NCI-H446 treated with DMSO at 0.1 percent for 48 hours (cell line): ENCODE measurements at regions not wholly inside any gene's neighbourhood (a gene's known extent, or its start where the extent isn't known, plus 50 kb on each side); places are given as distances from the start of the nearest gene placed in this dataset.
"Not testable (repeated sequence)": the region's sequence is repeated elsewhere in the genome, so short reads cannot be mapped to it uniquely, and the experiment has no call there.

ENCODE experiments used
- DNase-seq: peaks from one replicate; lab custom pipeline; 2025; lab: John Stamatoyannopoulos, UW

- DNase-seq, result no peak
Observed at GRCh38 chr21:38112219-38112789, 144.5 kb upstream of the KCNJ15 start.

DNA sequence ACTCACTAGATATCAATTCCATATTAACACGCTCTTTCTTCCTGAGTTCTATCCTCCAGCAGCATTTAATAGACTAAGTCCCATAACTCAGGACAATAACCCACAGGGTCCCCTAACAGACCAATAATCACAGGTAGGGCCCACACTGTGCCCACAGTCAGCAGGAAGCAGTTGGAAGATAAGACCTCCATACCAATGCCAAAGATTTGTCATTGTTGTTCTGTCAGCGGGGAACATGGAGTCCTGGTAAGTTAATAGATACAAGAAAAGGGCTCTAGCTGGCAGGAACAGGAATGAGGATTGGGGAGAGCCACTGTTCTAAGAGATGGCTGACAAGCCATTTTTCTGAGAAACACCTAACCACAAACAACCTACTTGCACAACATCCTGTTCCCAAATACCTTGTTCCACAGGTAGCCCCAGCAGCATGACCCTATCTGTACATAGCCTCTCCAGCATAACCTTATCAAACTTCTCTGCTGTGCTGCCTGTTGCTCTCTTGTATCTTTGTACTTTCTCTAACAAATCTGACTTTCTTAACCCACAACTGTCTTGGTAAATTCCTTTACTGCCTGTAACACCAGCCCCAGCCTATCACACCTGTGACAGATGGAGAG, 142.0 kb upstream of the KCNJ15 start:
- DNase-seq, result no peak

DNA sequence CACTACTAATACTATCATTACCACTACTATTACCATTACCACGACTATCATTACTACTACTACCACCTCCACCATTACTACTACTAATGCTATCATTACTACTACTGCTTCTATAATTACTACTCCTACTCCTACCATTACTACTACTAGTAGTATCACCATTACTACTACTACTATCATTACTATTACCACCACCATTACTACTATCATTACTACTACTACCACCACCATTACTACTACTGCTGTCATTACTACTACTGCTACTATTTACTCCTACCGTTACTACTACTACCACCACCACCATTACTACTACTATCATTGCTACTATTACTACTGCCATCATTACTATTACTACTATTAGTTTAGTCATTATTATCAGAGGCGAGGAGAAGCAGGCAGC, 140.9 kb upstream of the KCNJ15 start:
- no peak for DNase-seq

- no peak for DNase-seq
Observed at GRCh38 chr21:38119793-38120192, 137.0 kb upstream of the KCNJ15 start.

- not testable (repeated sequence) for DNase-seq
Observed at GRCh38 chr21:38120679-38120983, 136.2 kb upstream of the KCNJ15 start.

GRCh38 chr21:38120984-38121855, 135.6 kb upstream of the KCNJ15 start:
- DNase-seq, result no peak

DNA sequence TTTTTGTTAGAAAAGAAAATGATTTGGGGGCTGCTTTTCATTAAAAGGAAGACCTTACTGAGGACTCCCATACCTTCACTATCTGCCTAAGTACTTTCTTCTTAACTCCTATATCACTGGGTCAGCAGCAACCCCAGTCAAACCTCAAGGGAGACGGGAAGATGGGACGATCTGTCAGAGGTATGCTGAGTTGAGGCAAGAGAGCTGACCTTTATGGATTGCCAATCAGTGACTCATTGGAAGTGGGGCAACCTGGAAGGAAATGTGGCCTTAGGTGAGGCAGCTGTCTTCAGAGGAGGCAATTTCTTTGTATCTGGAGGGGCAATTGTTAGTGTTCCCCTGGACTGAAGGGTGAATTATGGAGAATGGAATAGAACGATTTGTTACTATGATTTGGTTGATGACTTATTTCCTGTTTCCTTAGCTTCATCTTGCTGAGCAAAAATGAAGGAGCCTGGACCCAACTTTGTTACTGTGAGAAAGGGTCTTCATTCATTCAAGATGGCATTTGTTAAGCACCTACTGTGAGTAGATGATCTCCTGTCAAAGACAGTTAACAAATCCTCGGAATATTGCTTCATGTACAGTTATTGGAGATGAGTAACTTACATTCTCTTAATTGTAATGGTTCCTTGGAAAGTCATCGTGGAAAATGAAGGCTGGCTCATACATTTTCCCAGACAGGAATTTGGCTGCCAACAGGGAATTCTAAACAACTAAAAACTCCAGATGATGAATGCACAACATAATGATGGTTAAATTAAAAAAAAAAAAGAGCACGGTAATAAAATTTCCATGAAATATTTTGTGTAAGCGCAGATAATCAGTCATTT, 134.7 kb upstream of the KCNJ15 start:
- no peak for DNase-seq

GRCh38 chr21:38123626-38124025, 133.2 kb upstream of the KCNJ15 start:
- DNase-seq, result no peak

DNA sequence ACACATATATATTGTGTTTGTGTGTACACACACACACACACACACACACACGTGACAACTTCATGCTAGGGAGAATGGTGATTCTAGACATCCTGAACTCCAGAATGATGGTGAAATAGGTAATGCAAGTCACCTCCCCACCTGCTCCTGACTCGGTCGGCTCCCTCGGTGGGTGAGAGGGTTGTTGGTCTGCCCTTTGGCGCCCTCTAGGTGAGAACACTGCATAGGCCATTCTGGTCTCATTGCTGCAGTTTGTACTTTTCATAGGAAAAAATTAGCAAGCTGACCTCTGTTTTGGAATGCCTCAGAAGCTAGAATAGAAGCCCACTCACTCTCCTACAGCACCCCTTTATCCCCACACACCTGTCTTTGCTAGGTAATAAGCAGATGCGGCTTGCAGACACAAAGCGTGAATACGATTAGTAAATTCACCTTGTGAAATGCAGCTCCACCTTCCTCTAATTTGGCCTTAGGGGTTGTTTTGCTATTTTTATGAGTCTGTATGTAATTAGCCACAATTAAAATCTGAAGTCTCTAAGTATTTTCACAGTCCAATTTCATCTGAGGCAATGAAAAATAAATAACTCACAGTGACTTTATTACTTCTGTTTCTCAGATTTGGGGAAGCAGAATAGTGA, 130.0 kb upstream of the KCNJ15 start:
- DNase-seq, result peak; percentile 26

DNA sequence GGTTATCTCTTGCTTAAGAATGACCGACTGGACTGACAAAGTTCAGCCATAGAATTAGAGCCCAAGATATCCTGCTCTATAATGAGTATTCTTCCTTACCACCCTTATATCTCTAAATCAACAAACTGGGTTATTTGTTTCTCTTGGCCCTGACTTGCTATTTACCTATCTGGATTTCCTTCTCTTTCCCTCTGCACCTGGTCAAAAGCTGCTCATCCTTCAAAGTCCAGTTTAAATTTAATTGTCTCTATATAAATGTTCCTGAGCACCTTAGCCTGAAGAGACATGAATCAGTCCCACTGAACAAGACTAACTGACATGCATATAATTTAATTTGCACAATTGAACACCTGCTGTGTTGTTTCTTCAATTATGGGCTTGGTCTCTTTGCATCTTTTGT, 127.1 kb upstream of the KCNJ15 start:
- no peak for DNase-seq

DNA sequence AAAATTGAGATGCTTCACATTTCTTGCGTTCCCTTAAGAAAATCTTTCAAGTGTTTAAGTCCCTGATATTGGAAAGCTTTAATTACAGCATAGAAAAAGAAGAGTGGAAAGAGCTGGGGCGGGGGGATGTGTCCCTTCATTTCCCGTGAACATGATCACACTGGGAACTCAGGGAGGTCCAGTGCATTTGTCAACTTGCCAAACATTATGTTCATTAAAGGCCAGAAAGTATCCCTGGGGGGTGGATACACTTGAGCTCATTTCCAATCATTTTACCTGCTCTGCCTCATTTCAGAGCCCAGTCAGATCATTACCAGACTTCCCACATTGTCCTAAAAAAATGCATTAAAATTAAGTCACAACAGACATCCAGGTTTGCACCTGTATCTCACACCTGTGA, 123.6 kb upstream of the KCNJ15 start:
- no peak for DNase-seq

- DNase-seq, result no peak
Observed at GRCh38 chr21:38134084-38134873, 122.5 kb upstream of the KCNJ15 start.

- peak; percentile 17 for DNase-seq
Observed at GRCh38 chr21:38136201-38136600, 120.6 kb upstream of the KCNJ15 start.

DNA sequence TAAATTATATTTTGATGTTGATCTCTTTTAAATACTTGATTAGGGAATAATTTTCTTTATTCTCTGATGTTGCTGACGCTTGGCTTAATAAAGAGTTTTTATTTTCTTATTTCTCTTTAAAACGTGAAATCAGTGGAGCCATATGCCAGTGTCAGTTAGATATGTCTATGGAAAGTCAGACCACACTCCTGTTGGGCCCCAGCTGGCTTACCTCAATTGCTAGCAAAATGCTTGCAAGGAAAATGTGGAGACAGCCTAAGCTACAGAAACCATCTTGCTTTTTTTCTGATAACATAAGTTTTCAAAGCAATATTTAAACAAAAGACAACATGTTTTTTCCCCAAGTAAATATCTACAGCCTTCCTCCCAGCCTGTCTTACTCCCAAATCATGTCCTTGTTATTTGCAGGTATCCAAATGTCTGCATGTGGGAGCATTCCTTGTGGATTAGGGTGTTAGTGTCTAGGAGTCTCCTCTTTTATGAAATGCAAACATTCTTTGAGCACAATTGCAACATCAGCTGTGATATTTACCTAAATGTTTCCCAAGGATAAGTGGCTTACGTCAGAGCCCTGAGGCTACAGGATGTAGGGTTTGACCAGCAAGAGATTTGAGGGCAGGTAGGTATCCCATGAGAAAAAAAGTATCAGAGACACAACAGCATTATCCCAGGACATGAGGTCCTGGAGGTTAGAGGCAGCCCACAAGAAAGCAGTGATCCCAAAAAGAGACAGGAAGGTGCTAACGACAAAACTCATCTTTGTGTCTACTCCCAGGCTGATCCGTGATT, 117.2 kb upstream of the KCNJ15 start:
- DNase-seq, result no peak

- DNase-seq, result peak; percentile 89
Observed at GRCh38 chr21:38140207-38140903, 116.4 kb upstream of the KCNJ15 start.

GRCh38 chr21:38142224-38142623, 114.6 kb upstream of the KCNJ15 start:
- DNase-seq, result no peak

DNA sequence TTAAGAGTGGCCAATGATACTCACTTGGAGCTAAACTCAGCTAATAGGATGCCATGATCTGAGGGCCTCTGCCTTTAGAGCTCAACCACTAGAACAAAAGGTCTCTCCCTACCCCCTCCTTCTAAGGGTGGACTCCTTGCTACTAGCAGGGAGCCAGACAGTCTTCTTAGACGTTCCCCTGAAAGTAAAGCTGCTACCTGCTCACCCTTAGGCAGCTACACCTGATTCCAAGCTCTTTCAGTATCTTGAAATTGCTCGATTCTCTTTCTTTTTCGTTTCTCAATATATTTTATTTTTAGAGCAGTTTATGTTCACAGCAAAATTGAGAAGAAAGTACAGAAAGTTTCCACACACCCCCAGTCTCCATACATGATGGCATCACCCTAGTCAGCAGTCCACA, 112.6 kb upstream of the KCNJ15 start:
- DNase-seq, result no peak

DNA sequence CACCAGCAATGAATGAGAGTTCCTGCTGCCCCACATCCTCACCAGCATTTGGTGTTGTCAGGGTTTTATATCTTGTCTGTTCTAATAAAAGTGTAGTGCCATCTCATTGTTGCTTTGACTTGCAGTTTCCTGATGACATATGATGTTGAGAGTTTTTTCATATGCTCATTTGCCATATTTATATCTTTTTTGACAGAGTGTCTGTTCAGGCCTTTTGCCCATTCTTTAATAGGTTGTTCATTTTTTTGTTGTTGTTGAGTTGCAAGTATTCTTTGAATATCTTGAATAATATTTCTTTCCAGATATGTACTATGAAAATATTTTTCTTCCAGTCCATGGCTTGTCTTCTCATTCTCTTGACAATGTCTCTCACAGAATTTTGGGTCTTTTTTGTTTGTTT, 111.7 kb upstream of the KCNJ15 start:
- DNase-seq, result no peak

- DNase-seq, result no peak
Observed at GRCh38 chr21:38147391-38147790, 109.4 kb upstream of the KCNJ15 start.

- DNase-seq, result peak; percentile 84
Observed at GRCh38 chr21:38148046-38148445, 108.7 kb upstream of the KCNJ15 start.
